ENCODE measurements at regions not wholly inside any gene's neighbourhood (a gene's known extent, or its start where the extent isn't known, plus 50 kb on each side); places are given as distances from the start of the nearest gene placed in this dataset.

DNA sequence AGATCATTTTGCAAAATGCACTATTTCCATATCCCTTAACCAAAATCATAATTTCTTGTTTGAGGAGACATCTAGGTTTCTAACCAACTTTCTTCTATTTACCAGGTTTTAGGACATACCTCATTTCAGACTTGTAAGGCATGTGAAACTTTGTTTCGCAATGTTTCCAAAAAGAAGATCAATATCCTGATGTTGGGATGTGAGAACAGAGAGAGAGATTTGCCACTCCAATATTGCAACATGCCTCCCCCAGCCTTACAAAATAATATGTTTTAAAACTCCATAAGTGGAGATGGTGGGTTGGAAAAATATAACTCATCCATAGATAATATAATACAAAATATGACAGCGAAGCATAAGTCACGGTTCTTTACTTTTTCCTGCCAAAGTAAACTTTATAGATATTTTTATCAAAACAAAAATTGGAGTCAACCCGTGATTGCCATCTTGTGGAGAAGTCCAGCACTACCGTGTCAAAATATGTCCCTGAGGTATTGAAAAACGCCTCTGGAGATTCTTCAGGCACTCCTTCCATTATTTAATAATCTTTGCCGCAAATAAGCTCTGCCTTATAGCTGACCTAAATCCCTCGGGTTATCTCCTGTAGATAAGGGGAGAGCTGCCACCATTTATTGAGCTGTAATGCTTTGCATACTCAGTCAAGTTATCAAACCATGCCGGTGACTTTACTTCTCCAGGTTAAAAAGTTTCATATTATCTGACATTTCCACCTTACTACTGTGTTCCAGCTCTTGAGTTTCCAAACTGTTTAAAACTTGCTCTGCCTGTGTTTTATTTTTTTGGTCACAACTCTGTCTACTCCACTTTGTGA, 534.2 kb downstream of the HACE1 start:
- DNase-seq: no peak
- Histone ChIP-seq H3K36me3 (no peaks in the 10 kb centered on the region), H3K27ac (no peak overlapping the region), H3K9me3 (no peaks in the 10 kb centered on the region), H3K4me1 (no peaks in the 10 kb centered on the region), H3K27me3 (no peaks in the 10 kb centered on the region), H3K4me3 (no peak overlapping the region)
- intact Hi-C loops (cut with DNase I; ENCODE audit: low total_unique reads): no loop called here
- in situ Hi-C loops (cut with MboI; ENCODE audit: low pct_ligation_motif_present in 1 of 4, low pct_unique_long_range_greater_than_20kb in 1 of 4, low sequenced_read_pairs in 3 of 4): no loop called here
- WGBS, 2 donors (ENCODE audit: low coverage in 1 of 2): 17 to 25% methylated on average over 7 to 9 of the region's 9 CpGs
- TF ChIP-seq POLR2AphosphoS5 (IDR thresholded peaks at IDR 0.05): no peak
- TF ChIP-seq POLR2A (IDR thresholded peaks at IDR 0.05): no peak
- TF ChIP-seq, protein P1, sequence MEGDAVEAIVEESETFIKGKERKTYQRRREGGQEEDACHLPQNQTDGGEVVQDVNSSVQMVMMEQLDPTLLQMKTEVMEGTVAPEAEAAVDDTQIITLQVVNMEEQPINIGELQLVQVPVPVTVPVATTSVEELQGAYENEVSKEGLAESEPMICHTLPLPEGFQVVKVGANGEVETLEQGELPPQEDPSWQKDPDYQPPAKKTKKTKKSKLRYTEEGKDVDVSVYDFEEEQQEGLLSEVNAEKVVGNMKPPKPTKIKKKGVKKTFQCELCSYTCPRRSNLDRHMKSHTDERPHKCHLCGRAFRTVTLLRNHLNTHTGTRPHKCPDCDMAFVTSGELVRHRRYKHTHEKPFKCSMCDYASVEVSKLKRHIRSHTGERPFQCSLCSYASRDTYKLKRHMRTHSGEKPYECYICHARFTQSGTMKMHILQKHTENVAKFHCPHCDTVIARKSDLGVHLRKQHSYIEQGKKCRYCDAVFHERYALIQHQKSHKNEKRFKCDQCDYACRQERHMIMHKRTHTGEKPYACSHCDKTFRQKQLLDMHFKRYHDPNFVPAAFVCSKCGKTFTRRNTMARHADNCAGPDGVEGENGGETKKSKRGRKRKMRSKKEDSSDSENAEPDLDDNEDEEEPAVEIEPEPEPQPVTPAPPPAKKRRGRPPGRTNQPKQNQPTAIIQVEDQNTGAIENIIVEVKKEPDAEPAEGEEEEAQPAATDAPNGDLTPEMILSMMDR (IDR thresholded peaks at IDR 0.05): peak in 3 of 5 experiments; percentile 39 to 42 (median 40)
- TF ChIP-seq EP300 (IDR thresholded peaks at IDR 0.05; ENCODE audit: low read depth): no peak

- Histone ChIP-seq H3K4me3 (no peak overlapping the region), H3K27ac (no peak overlapping the region), H3K27me3 (no peaks in the 10 kb centered on the region), H3K4me1 (no peaks in the 10 kb centered on the region), H3K9me3 (no peaks in the 10 kb centered on the region), H3K36me3 (no peaks in the 10 kb centered on the region)
- intact Hi-C loops (cut with DNase I; ENCODE audit: low total_unique reads): no loop called here
- WGBS, 2 donors (ENCODE audit: low coverage in 1 of 2): 75 to 96% methylated on average over 1 of the region's 1 CpG
- in situ Hi-C loops (cut with MboI; ENCODE audit: low pct_ligation_motif_present in 1 of 4, low pct_unique_long_range_greater_than_20kb in 1 of 4, low sequenced_read_pairs in 3 of 4): no loop called here
- TF ChIP-seq POLR2AphosphoS5 (IDR thresholded peaks at IDR 0.05) (no peak), EP300 (IDR thresholded peaks at IDR 0.05; ENCODE audit: low read depth) (no peak)
- no peak for DNase-seq
These were observed 535.4 kb downstream of the HACE1 start for GRCh38 chr6:104324301-104324700.

- in situ Hi-C loops (cut with MboI; ENCODE audit: low pct_ligation_motif_present in 1 of 4, low pct_unique_long_range_greater_than_20kb in 1 of 4, low sequenced_read_pairs in 3 of 4): no loop called here
- Histone ChIP-seq H3K4me1 (no peaks in the 10 kb centered on the region), H3K9me3 (no peaks in the 10 kb centered on the region), H3K27ac (no peak overlapping the region), H3K36me3 (no peaks in the 10 kb centered on the region), H3K4me3 (no peak overlapping the region), H3K27me3 (no peaks in the 10 kb centered on the region)
- intact Hi-C loops (cut with DNase I; ENCODE audit: low total_unique reads): no loop called here
- no peak for DNase-seq
- WGBS, 2 donors (ENCODE audit: low coverage in 1 of 2): 43 to 53% methylated on average over 5 of the region's 5 CpGs
- TF ChIP-seq EP300 (IDR thresholded peaks at IDR 0.05; ENCODE audit: low read depth) (no peak), POLR2A (IDR thresholded peaks at IDR 0.05) (no peak), POLR2AphosphoS5 (IDR thresholded peaks at IDR 0.05) (no peak)
- TF ChIP-seq, protein P1 (IDR thresholded peaks at IDR 0.05): no peak
These were observed 536.9 kb downstream of the HACE1 start for GRCh38 chr6:104322841-104323240.

DNA sequence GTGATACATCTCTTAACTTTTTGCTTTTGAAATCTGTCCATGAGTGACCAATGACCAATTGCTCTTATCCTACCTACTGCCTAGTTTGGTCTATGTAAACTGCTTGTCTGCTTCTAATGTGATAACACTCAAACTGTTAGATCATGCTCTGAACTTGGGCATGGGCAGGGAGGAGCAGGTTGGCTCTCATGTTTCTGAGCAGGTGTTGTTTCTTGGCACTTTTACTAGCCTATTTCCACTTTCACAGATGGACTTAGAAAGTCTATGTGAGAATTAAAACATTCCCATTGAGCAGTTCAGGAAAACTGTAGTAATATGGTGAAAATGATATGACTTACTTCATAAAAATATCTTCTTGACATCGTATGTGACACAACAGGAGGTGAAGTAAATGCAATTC, 538.4 kb downstream of the HACE1 start:
- no peak for DNase-seq
- Histone ChIP-seq H3K4me1 (no peaks in the 10 kb centered on the region), H3K36me3 (no peaks in the 10 kb centered on the region), H3K4me3 (no peak overlapping the region), H3K9me3 (no peaks in the 10 kb centered on the region), H3K27ac (no peak overlapping the region), H3K27me3 (no peaks in the 10 kb centered on the region)
- WGBS, 2 donors (ENCODE audit: low coverage in 1 of 2): 69 to 82% methylated on average over 1 of the region's 1 CpG
- no peak for TF ChIP-seq POLR2AphosphoS5 (IDR thresholded peaks at IDR 0.05)
- no peak for TF ChIP-seq EP300 (IDR thresholded peaks at IDR 0.05; ENCODE audit: low read depth)
- no peak for TF ChIP-seq POLR2A (IDR thresholded peaks at IDR 0.05)
- in situ Hi-C loops (cut with MboI; ENCODE audit: low pct_ligation_motif_present in 1 of 4, low pct_unique_long_range_greater_than_20kb in 1 of 4, low sequenced_read_pairs in 3 of 4): no loop called here
- intact Hi-C loops (cut with DNase I; ENCODE audit: low total_unique reads): no loop called here

DNA sequence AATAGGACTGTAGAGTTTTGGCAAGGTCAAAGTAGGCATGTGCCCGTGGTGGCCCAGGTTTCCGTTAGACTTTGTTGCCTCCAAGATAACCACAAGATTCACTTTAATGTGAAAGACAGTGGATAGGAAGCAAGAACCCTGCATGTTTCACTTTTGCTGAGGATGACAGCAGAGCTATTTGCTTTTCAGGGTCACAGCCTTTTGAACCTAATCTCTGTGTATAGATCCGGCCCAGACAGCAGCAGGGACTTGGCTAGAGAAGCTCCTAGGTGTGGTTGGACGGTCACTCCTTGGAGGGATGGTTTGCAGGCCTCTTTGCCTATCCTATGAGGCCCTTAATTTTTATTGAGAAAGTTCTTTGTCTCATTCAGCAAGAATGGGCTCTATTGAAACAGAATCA, 538.8 kb downstream of the HACE1 start:
- H3K36me3 ChIP-seq: no peaks in the 10 kb centered on the region
- H3K4me3 ChIP-seq: no peak overlapping the region
- in situ Hi-C loops (cut with MboI; ENCODE audit: low pct_ligation_motif_present in 1 of 4, low pct_unique_long_range_greater_than_20kb in 1 of 4, low sequenced_read_pairs in 3 of 4): no loop called here
- no peak for TF ChIP-seq POLR2AphosphoS5 (IDR thresholded peaks at IDR 0.05)
- TF ChIP-seq EP300 (IDR thresholded peaks at IDR 0.05; ENCODE audit: low read depth): no peak
- TF ChIP-seq, protein P1 (IDR thresholded peaks at IDR 0.05): no peak
- no peak for TF ChIP-seq POLR2A (IDR thresholded peaks at IDR 0.05)
- 52 to 70% methylated on average over 2 to 4 of the region's 4 CpGs for WGBS, 2 donors (ENCODE audit: low coverage in 1 of 2)
- no peak overlapping the region for H3K27ac ChIP-seq
- H3K27me3 ChIP-seq: no peaks in the 10 kb centered on the region
- no peaks in the 10 kb centered on the region for H3K4me1 ChIP-seq
- no peaks in the 10 kb centered on the region for H3K9me3 ChIP-seq
- no peak for DNase-seq
- intact Hi-C loops (cut with DNase I; ENCODE audit: low total_unique reads): no loop called here
